ENCODE measurements at regions not wholly inside any gene's neighbourhood (a gene's known extent, or its start where the extent isn't known, plus 50 kb on each side); places are given as distances from the start of the nearest gene placed in this dataset.

- H3K79me2 ChIP-seq (ENCODE audit: insufficient read depth, low read depth) = no peaks in the 10 kb centered on the region
Observed at GRCh38 chr11:112503410-112503809, 242.8 kb upstream of the PLET1 start.

GRCh38 chr11:112504056-112504455, 243.4 kb upstream of the PLET1 start:
- Histone ChIP-seq H3K79me2 (ENCODE audit: insufficient read depth, low read depth) (no peaks in the 10 kb centered on the region), H4K20me1 (ENCODE audit: insufficient read depth) (no peaks in the 10 kb centered on the region), H3K9ac (no peak overlapping the region), H3K27ac (no peak overlapping the region), H3K27me3 (ENCODE audit: insufficient read depth, low read depth) (no peaks in the 10 kb centered on the region), H3K36me3 (ENCODE audit: insufficient read depth) (no peaks in the 10 kb centered on the region), H3K4me3 (IDR thresholded peaks at IDR 0.05; ENCODE audit: insufficient read depth, low read depth, low read length) (no peak overlapping the region), H3K4me2 (no peak overlapping the region), H2AFZ (ENCODE audit: low read depth) (no peak overlapping the region), H3K4me1 (ENCODE audit: low read depth, poor library complexity, severe bottlenecking) (no peaks in the 10 kb centered on the region)
- TF ChIP-seq CTCF (conservative IDR thresholded peaks at IDR 0.05; ENCODE audit: low read depth, low read length) = no peak

More at GRCh38 chr11:112503410-112503809, 242.8 kb upstream of the PLET1 start:
- Histone ChIP-seq H2AFZ (ENCODE audit: low read depth) (no peak overlapping the region), H3K4me2 (no peak overlapping the region), H3K27ac (no peak overlapping the region), H3K9ac (no peak overlapping the region), H3K4me1 (ENCODE audit: low read depth, poor library complexity, severe bottlenecking) (no peaks in the 10 kb centered on the region), H4K20me1 (ENCODE audit: insufficient read depth) (no peaks in the 10 kb centered on the region), H3K4me3 (IDR thresholded peaks at IDR 0.05; ENCODE audit: insufficient read depth, low read depth, low read length) (no peak overlapping the region), H3K36me3 (ENCODE audit: insufficient read depth) (no peaks in the 10 kb centered on the region), H3K27me3 (ENCODE audit: insufficient read depth, low read depth) (no peaks in the 10 kb centered on the region)
- no peak for TF ChIP-seq CTCF (conservative IDR thresholded peaks at IDR 0.05; ENCODE audit: low read depth, low read length)

GRCh38 chr11:112506852-112507251, 246.2 kb upstream of the PLET1 start:
- no peaks in the 10 kb centered on the region for H3K79me2 ChIP-seq (ENCODE audit: insufficient read depth, low read depth)
- no peak for TF ChIP-seq CTCF (conservative IDR thresholded peaks at IDR 0.05; ENCODE audit: low read depth, low read length)
- no peak overlapping the region for H3K9ac ChIP-seq
- no peak overlapping the region for H3K4me2 ChIP-seq
- H3K27ac ChIP-seq = no peak overlapping the region
- H3K4me3 ChIP-seq (IDR thresholded peaks at IDR 0.05; ENCODE audit: insufficient read depth, low read depth, low read length) = no peak overlapping the region
- no peaks in the 10 kb centered on the region for H3K36me3 ChIP-seq (ENCODE audit: insufficient read depth)
- H3K4me1 ChIP-seq (ENCODE audit: low read depth, poor library complexity, severe bottlenecking) = no peaks in the 10 kb centered on the region
- no peaks in the 10 kb centered on the region for H4K20me1 ChIP-seq (ENCODE audit: insufficient read depth)
- no peaks in the 10 kb centered on the region for H3K27me3 ChIP-seq (ENCODE audit: insufficient read depth, low read depth)
- H2AFZ ChIP-seq (ENCODE audit: low read depth) = no peak overlapping the region

- H2AFZ ChIP-seq (ENCODE audit: low read depth) = no peak overlapping the region
- H3K36me3 ChIP-seq (ENCODE audit: insufficient read depth) = no peaks in the 10 kb centered on the region
- no peak overlapping the region for H3K4me2 ChIP-seq
- H3K79me2 ChIP-seq (ENCODE audit: insufficient read depth, low read depth) = no peaks in the 10 kb centered on the region
- H3K27me3 ChIP-seq (ENCODE audit: insufficient read depth, low read depth) = no peaks in the 10 kb centered on the region
- H4K20me1 ChIP-seq (ENCODE audit: insufficient read depth) = no peaks in the 10 kb centered on the region
- no peaks in the 10 kb centered on the region for H3K4me1 ChIP-seq (ENCODE audit: low read depth, poor library complexity, severe bottlenecking)
- no peak overlapping the region for H3K4me3 ChIP-seq (IDR thresholded peaks at IDR 0.05; ENCODE audit: insufficient read depth, low read depth, low read length)
- H3K27ac ChIP-seq = no peak overlapping the region
- no peak for TF ChIP-seq CTCF (conservative IDR thresholded peaks at IDR 0.05; ENCODE audit: low read depth, low read length)
- no peak overlapping the region for H3K9ac ChIP-seq
Observed at GRCh38 chr11:112507281-112507680, 246.6 kb upstream of the PLET1 start.
